Ectodermal cell (in vitro differentiated cells): ENCODE measurements at regions not wholly inside any gene's neighbourhood (a gene's known extent, or its start where the extent isn't known, plus 50 kb on each side); places are given as distances from the start of the nearest gene placed in this dataset.
A peak's percentile ranks its signal among the peaks of the same experiment; 100 is the strongest.
"Not testable (repeated sequence)": the region's sequence is repeated elsewhere in the genome, so short reads cannot be mapped to it uniquely, and the experiment has no call there.

ENCODE experiments used
- H3K27ac ChIP-seq: 2 replicates; pipeline ENCODE4 v1.7.0; 2013; ENCODE audit warnings: mild to moderate bottlenecking, low read depth, low read length; ENCODE audit not compliant: insufficient read depth, poor library complexity, severe bottlenecking
- H3K27me3 ChIP-seq: 2 replicates; pipeline ENCODE4 v1.7.0; 2013; ENCODE audit warnings: mild to moderate bottlenecking, low read length; ENCODE audit not compliant: insufficient read depth, control insufficient read depth, poor library complexity, severe bottlenecking
- H3K36me3 ChIP-seq: one replicate; pipeline ENCODE4 v1.7.0; 2013; ENCODE audit warnings: low read length; ENCODE audit not compliant: control insufficient read depth, insufficient read depth
- H3K4me1 ChIP-seq: one replicate; pipeline ENCODE4 v1.7.0; 2013; ENCODE audit warnings: low read length; ENCODE audit not compliant: control insufficient read depth, insufficient read depth
- H3K4me3 ChIP-seq: 2 replicates; pipeline ENCODE4 v1.7.0; 2013; ENCODE audit warnings: low read depth, low read length, control low read depth; ENCODE audit not compliant: insufficient read depth
- H3K9me3 ChIP-seq: 2 replicates; pipeline ENCODE4 v1.7.0; 2013; ENCODE audit warnings: mild to moderate bottlenecking, low read length, moderate library complexity; ENCODE audit not compliant: control insufficient read depth
- WGBS, 2 experiments: methylation state at CpG; one replicate each; pipeline ENCODE4 v1.1.7; 2013; ENCODE audit warnings: missing lambda C conversion rate in 2 of 2; 5-methylcytosine and 5-hydroxymethylcytosine counted together

- no peak overlapping the region for H3K4me3 ChIP-seq
- no peaks in the 10 kb centered on the region for H3K9me3 ChIP-seq
- no peak overlapping the region for H3K27ac ChIP-seq
- no peaks in the 10 kb centered on the region for H3K27me3 ChIP-seq
- 83 to 93% methylated on average over 1 of the region's 1 CpG for WGBS, 2 experiments
- no peaks in the 10 kb centered on the region for H3K4me1 ChIP-seq
- H3K36me3 ChIP-seq = no peaks in the 10 kb centered on the region
These were observed 217.3 kb downstream of the ETAA1 start for GRCh38 chr2:67614454-67614853.

GRCh38 chr2:67616749-67617148 is 219.6 kb downstream of the ETAA1 start:
- H3K36me3 ChIP-seq = no peaks in the 10 kb centered on the region
- H3K4me1 ChIP-seq = no peaks in the 10 kb centered on the region
- H3K9me3 ChIP-seq = no peaks in the 10 kb centered on the region
- H3K4me3 ChIP-seq = no peak overlapping the region
- H3K27ac ChIP-seq = no peak overlapping the region
- H3K27me3 ChIP-seq = no peaks in the 10 kb centered on the region
- WGBS, 2 experiments = 88 to 100% methylated on average over 1 of the region's 1 CpG

- Histone ChIP-seq H3K4me3 (no peak overlapping the region), H3K4me1 (no peaks in the 10 kb centered on the region), H3K27ac (no peak overlapping the region), H3K36me3 (no peaks in the 10 kb centered on the region), H3K27me3 (no peaks in the 10 kb centered on the region), H3K9me3 (no peaks in the 10 kb centered on the region)
These were observed 222.1 kb downstream of the ETAA1 start for GRCh38 chr2:67619204-67619603.

- not testable (repeated sequence) for H3K4me1 ChIP-seq, H3K4me3 ChIP-seq, H3K27ac ChIP-seq, H3K36me3 ChIP-seq, H3K27me3 ChIP-seq, H3K9me3 ChIP-seq
- WGBS, 2 experiments = 93 to 100% methylated on average over 2 of the region's 2 CpGs
These were observed 226.6 kb downstream of the ETAA1 start for GRCh38 chr2:67623741-67624140.

GRCh38 chr2:67625178-67625577 is 228.0 kb downstream of the ETAA1 start:
- H3K27ac ChIP-seq = no peak overlapping the region
- no peaks in the 10 kb centered on the region for H3K9me3 ChIP-seq
- H3K27me3 ChIP-seq = no peaks in the 10 kb centered on the region
- H3K4me1 ChIP-seq = peaks cover 5% of the 10 kb centered on the region
- H3K36me3 ChIP-seq = no peaks in the 10 kb centered on the region
- H3K4me3 ChIP-seq = no peak overlapping the region

GRCh38 chr2:67625690-67626475 is 228.8 kb downstream of the ETAA1 start:
- H3K9me3 ChIP-seq = no peaks in the 10 kb centered on the region
- no peak overlapping the region for H3K4me3 ChIP-seq
- peaks cover 5% of the 10 kb centered on the region for H3K4me1 ChIP-seq
- no peaks in the 10 kb centered on the region for H3K36me3 ChIP-seq
- H3K27me3 ChIP-seq = no peaks in the 10 kb centered on the region
- no peak overlapping the region for H3K27ac ChIP-seq
- 83 to 86% methylated on average over 5 of the region's 5 CpGs for WGBS, 2 experiments

- Histone ChIP-seq H3K36me3 (no peaks in the 10 kb centered on the region), H3K4me1 (peaks cover 5% of the 10 kb centered on the region), H3K27me3 (no peaks in the 10 kb centered on the region), H3K9me3 (no peaks in the 10 kb centered on the region), H3K4me3 (no peak overlapping the region), H3K27ac (peak overlapping the region; percentile 33)
- 79 to 91% methylated on average over 4 of the region's 4 CpGs for WGBS, 2 experiments
These were observed 229.5 kb downstream of the ETAA1 start for GRCh38 chr2:67626656-67627055.

- no peaks in the 10 kb centered on the region for H3K27me3 ChIP-seq
- H3K9me3 ChIP-seq = no peaks in the 10 kb centered on the region
- H3K27ac ChIP-seq = no peak overlapping the region
- WGBS, 2 experiments = 92 to 96% methylated on average over 3 of the region's 3 CpGs
- H3K36me3 ChIP-seq = no peaks in the 10 kb centered on the region
- H3K4me1 ChIP-seq = peaks cover 5% of the 10 kb centered on the region
- no peak overlapping the region for H3K4me3 ChIP-seq
These were observed 230.5 kb downstream of the ETAA1 start for GRCh38 chr2:67627456-67628207.

- no peak overlapping the region for H3K4me3 ChIP-seq
- H3K9me3 ChIP-seq = no peaks in the 10 kb centered on the region
- WGBS, 2 experiments = 86 to 93% methylated on average over 1 of the region's 1 CpG
- no peak overlapping the region for H3K27ac ChIP-seq
- no peaks in the 10 kb centered on the region for H3K36me3 ChIP-seq
- no peaks in the 10 kb centered on the region for H3K27me3 ChIP-seq
- H3K4me1 ChIP-seq = peaks cover 5% of the 10 kb centered on the region
These were observed 231.8 kb downstream of the ETAA1 start for GRCh38 chr2:67628892-67629291.

GRCh38 chr2:67631483-67631882 is 234.3 kb downstream of the ETAA1 start:
- peak overlapping the region; percentile 9 for H3K27ac ChIP-seq
- H3K36me3 ChIP-seq = no peaks in the 10 kb centered on the region
- H3K4me3 ChIP-seq = no peak overlapping the region
- no peaks in the 10 kb centered on the region for H3K4me1 ChIP-seq
- H3K9me3 ChIP-seq = no peaks in the 10 kb centered on the region
- no peaks in the 10 kb centered on the region for H3K27me3 ChIP-seq
